HCEC 1CT (cell line): ENCODE measurements at regions not wholly inside any gene's neighbourhood (a gene's known extent, or its start where the extent isn't known, plus 50 kb on each side); places are given as distances from the start of the nearest gene placed in this dataset.

ENCODE experiments used
- DNase-seq: peaks from one replicate; pipeline ENCODE4 v3.0.0-alpha.2; 2017

GRCh38 chr5:173808079-173808808 is 79.9 kb upstream of the CPEB4 start:
- no peak for DNase-seq

DNA sequence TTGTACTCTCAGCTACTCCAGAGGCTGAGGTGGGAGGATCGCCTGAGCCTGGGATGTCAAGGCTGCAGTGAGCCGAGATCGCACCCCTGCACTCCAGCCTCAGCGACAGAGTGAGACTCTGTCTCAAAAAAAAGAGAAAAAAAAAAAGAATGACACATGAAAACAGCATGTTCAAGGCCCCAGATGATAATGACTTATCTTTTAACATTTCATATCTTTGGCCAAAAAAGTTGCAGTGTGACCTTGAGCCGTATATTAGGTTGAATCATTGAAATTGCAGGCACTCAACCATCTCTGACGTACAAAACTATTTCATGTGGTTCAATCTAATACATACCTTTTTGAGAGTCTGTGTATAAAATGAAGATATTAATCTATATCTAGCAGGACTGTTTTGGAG is 79.1 kb upstream of the CPEB4 start:
- DNase-seq = peak; percentile 35

GRCh38 chr5:173812811-173813550 is 75.2 kb upstream of the CPEB4 start:
- peak; percentile 49 for DNase-seq

GRCh38 chr5:173814053-173814452 is 74.1 kb upstream of the CPEB4 start:
- no peak for DNase-seq

GRCh38 chr5:173815571-173815970 is 72.6 kb upstream of the CPEB4 start:
- DNase-seq = no peak

DNA sequence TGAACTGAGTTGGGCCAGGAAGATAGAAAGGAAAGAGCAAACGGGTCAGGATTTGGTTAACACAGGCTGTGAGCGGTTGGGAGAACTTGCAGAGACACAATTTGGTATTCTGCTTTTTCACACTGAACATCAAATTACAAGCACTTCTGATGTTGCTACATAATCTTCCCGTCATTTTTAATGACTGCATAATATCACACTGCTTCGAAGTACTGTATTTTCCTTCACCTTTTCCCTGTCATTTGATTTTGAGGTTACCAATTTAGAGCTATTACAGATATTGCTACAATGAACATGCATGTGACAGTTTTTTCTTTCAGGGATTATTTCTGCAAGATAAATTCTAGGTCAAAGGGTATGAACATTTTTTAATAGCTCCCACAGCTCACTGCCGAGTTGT is 71.4 kb upstream of the CPEB4 start:
- no peak for DNase-seq

DNA sequence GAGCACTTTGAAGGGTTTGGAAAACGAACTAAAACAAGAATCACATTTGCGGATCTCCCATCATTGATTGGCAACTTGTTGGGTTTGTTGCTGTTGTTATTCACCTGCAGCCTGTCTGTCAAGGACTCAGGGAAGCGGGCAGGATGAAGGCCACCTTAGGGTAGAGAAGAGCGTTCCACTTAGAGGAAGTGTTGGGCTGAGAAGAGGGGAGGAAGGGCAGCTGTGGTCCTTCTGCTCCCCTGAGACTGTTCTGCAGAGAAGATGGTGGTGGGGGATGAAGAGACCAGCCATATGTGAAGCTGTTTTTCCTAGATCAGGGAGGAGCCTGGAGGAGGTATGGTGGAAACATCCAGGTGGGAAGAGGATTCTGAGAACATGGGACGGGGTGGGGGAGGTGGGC is 70.6 kb upstream of the CPEB4 start:
- no peak for DNase-seq

GRCh38 chr5:173819521-173819920 is 68.6 kb upstream of the CPEB4 start:
- no peak for DNase-seq

- no peak for DNase-seq
These were observed 64.9 kb upstream of the CPEB4 start for GRCh38 chr5:173823274-173823644.

- DNase-seq = peak; percentile 87
These were observed 64.2 kb upstream of the CPEB4 start for GRCh38 chr5:173823721-173824567.

- DNase-seq = no peak
These were observed 62.8 kb upstream of the CPEB4 start for GRCh38 chr5:173825215-173825865.

DNA sequence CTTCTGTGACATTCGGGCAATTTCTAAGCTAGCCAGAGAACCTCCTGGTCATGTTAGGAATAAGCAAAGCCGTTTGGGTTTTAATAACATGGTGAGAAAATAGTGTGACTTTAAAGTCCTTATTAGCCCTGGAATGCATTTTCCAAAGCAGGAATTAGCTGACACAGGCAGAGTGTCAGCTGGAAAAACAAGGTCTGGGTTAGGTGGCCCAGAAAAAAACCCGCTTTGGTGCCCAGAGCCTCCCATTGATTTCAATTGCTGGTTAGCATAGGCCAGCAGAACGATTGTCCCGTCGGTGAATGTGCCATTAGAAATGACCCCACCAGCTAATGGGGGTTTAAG is 62.1 kb upstream of the CPEB4 start:
- DNase-seq = no peak

- DNase-seq = no peak
These were observed 61.5 kb upstream of the CPEB4 start for GRCh38 chr5:173826428-173827350.

DNA sequence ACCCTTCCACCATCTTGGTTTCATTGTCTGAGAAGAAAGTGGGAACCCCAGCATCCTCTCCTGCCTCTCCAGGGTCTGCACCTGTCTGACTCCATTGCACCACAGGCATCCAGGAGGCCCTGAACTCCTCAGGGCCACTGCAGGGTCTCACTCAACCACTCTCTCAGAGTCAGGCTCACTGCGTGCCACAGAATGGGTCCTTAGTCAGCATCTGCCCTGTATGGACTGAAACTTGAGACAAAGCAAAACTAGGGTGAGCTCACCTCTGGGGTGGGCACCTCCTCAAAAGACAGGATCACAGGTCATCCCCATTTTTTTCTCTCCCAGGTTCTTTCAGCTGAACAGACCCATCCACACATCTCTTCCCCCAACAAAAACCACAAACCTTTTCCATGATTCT is 59.2 kb upstream of the CPEB4 start:
- no peak for DNase-seq

- no peak for DNase-seq
These were observed 58.3 kb upstream of the CPEB4 start for GRCh38 chr5:173829826-173830225.

GRCh38 chr5:173830421-173830820 is 57.7 kb upstream of the CPEB4 start:
- no peak for DNase-seq

GRCh38 chr5:173831196-173831914 is 56.8 kb upstream of the CPEB4 start:
- no peak for DNase-seq

GRCh38 chr5:173832386-173832785 is 55.8 kb upstream of the CPEB4 start:
- DNase-seq = no peak

DNA sequence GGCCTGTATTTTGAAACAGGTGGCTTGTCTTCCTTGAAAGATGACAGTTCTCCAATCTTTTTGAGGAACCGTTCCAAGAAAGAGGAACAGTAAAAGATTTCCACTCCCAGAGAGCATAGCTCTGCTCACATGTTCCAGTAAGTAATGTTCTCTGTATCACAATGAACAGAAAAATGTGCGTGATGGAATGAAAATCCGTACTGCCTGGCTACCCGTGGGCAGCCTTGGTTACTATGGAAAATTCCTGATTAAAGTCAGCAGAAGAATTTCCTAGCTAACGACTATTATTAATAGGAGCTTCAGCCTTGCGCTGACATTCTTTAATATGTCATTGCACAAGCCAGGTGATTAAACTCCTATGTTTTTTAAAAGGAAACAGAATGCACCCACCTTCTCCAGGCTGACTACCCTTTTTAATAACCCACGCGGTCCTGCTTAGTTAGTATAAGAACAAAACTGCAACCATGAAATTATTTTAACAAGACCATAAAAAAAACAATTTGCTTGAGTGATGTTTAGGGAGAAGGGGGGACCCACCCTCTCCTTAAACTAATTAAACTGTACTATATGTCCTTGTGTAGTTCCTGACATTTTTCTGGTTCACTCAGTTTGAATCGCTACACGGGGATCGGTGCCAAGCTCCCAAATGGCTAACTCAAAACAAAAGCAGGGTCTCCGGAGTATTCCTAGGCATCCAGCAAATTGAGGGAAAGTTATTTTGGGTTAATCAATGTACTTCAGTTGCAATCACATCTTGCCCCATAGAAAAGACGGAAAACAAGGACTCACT is 54.8 kb upstream of the CPEB4 start:
- no peak for DNase-seq

- DNase-seq = no peak
These were observed 53.9 kb upstream of the CPEB4 start for GRCh38 chr5:173834071-173834771.
